GM23248 (cell line): ENCODE measurements at regions not wholly inside any gene's neighbourhood (a gene's known extent, or its start where the extent isn't known, plus 50 kb on each side); places are given as distances from the start of the nearest gene placed in this dataset.
A peak's percentile ranks its signal among the peaks of the same experiment; 100 is the strongest.

Experiments used
- DNase-seq: peaks from one replicate; pipeline ENCODE4 v3.0.0-alpha.2; 2015
- H2AFZ ChIP-seq: fragments of 200-600 bp; sonication (generic); 2 replicates; pipeline ENCODE4 v1.6.1; 2016; ENCODE audit warnings: antibody characterized with exemption
- H3F3A ChIP-seq: fragments of 200-600 bp; sonication (generic); 2 replicates; pipeline ENCODE4 v1.6.1; 2016; ENCODE audit warnings: mild to moderate bottlenecking, antibody characterized with exemption, mixed run types; ENCODE audit not compliant: insufficient read depth
- H3K27ac ChIP-seq: fragments of 200-600 bp; sonication (generic); 2 replicates; pipeline ENCODE4 v1.5.1; 2016; ENCODE audit warnings: mild to moderate bottlenecking
- H3K27me3 ChIP-seq: fragments of 200-600 bp; sonication (generic); replicated peaks from 2 replicates; pipeline ENCODE4 v1.6.1; 2016; ENCODE audit warnings: mild to moderate bottlenecking; ENCODE audit not compliant: insufficient read depth
- H3K36me3 ChIP-seq: fragments of 200-600 bp; sonication (generic); 2 replicates; pipeline ENCODE4 v1.6.1; 2016; ENCODE audit warnings: low read depth, mild to moderate bottlenecking
- H3K4me1 ChIP-seq: fragments of 200-600 bp; sonication (generic); 2 replicates; pipeline ENCODE4 v1.6.1; 2016; ENCODE audit warnings: mild to moderate bottlenecking; ENCODE audit not compliant: insufficient read depth
- H3K4me2 ChIP-seq: fragments of 200-600 bp; sonication (generic); one replicate; pipeline ENCODE4 v1.6.1; 2016; ENCODE audit warnings: mild to moderate bottlenecking; ENCODE audit not compliant: unreplicated experiment
- H3K4me3 ChIP-seq: fragments of 200-600 bp; sonication (generic); 2 replicates; pipeline ENCODE4 v1.5.1; 2016; ENCODE audit warnings: mild to moderate bottlenecking
- H3K79me2 ChIP-seq: fragments of 200-600 bp; sonication (generic); 2 replicates; pipeline ENCODE4 v1.6.1; 2016; ENCODE audit warnings: mild to moderate bottlenecking; ENCODE audit not compliant: insufficient read depth
- H3K9ac ChIP-seq: fragments of 200-600 bp; sonication (generic); 2 replicates; pipeline ENCODE4 v1.6.1; 2016; ENCODE audit warnings: mild to moderate bottlenecking
- H3K9me2 ChIP-seq: fragments of 200-600 bp; sonication (generic); 2 replicates; pipeline ENCODE4 v1.6.1; 2016; ENCODE audit warnings: mixed run types, mild to moderate bottlenecking, moderate library complexity; ENCODE audit not compliant: insufficient read depth
- H3K9me3 ChIP-seq: fragments of 200-600 bp; sonication (generic); one replicate; pipeline ENCODE4 v1.6.1; 2017; ENCODE audit warnings: low read depth
- H4K20me1 ChIP-seq: fragments of 200-600 bp; sonication (generic); 2 replicates; pipeline ENCODE4 v1.6.0; 2016; ENCODE audit not compliant: insufficient read depth
- EZH2 ChIP-seq: fragments of 200-600 bp; sonication (generic); IDR thresholded peaks from 2 replicates; pipeline ENCODE4 v1.6.1; 2018; ENCODE audit warnings: antibody characterized with exemption, mild to moderate bottlenecking; ENCODE audit not compliant: insufficient read depth, poor library complexity, severe bottlenecking
- EZH2phosphoT487 ChIP-seq: fragments of 200-600 bp; sonication (generic); IDR thresholded peaks from 2 replicates; pipeline ENCODE4 v1.6.1; 2018; ENCODE audit warnings: antibody characterized with exemption, moderate library complexity, mild to moderate bottlenecking, low read depth; ENCODE audit not compliant: insufficient read depth
- WGBS, 2 experiments: methylation state at CpG; one replicate each; pipeline ENCODE4 v1.1.6; 2015 to 2017; ENCODE audit warnings: low lambda C conversion rate in 2 of 2, low coverage in 1 of 2; ENCODE audit errors: missing lambda C conversion rate in 2 of 2; 5-methylcytosine and 5-hydroxymethylcytosine counted together
- in situ Hi-C: fragments of 300-500 bp; cut with MboI; formaldehyde crosslinking; loops from 2 replicates; pipeline ENCODE4 v1.15.0; 2020

GRCh38 chr9:118896324-118897000, 472.8 kb downstream of the BRINP1 start:
- Histone ChIP-seq H3K9me3 (no peaks in the 10 kb centered on the region), H3K4me3 (no peak overlapping the region), H3K79me2 (no peaks in the 10 kb centered on the region), H3K9me2 (no peaks in the 10 kb centered on the region), H3K9ac (no peak overlapping the region), H3K27me3 (0 out of 2 replicates have a peak, but pooled peaks cover 2% of the 10 kb centered on the region), H3K36me3 (no peaks in the 10 kb centered on the region), H2AFZ (no peak overlapping the region), H3K4me1 (no peaks in the 10 kb centered on the region), H3K27ac (no peak overlapping the region), H4K20me1 (no peaks in the 10 kb centered on the region), H3F3A (no peaks in the 10 kb centered on the region), H3K4me2 (no peak overlapping the region)
- in situ Hi-C loops: no loop called here
- peak; percentile 14 for DNase-seq
- no peak for TF ChIP-seq EZH2
- no peak for TF ChIP-seq EZH2phosphoT487
- WGBS, 2 experiments: 58 to 59% methylated on average over 4 of the region's 4 CpGs

- no peaks in the 10 kb centered on the region for H3K27me3 ChIP-seq
- H3F3A ChIP-seq: no peaks in the 10 kb centered on the region
- in situ Hi-C loops: no loop called here
- H4K20me1 ChIP-seq: no peaks in the 10 kb centered on the region
- no peak for DNase-seq
- no peaks in the 10 kb centered on the region for H3K9me3 ChIP-seq
- no peaks in the 10 kb centered on the region for H3K4me1 ChIP-seq
- no peaks in the 10 kb centered on the region for H3K36me3 ChIP-seq
- no peak overlapping the region for H3K27ac ChIP-seq
- no peak overlapping the region for H3K9ac ChIP-seq
- H3K79me2 ChIP-seq: no peaks in the 10 kb centered on the region
- H3K4me3 ChIP-seq: no peak overlapping the region
- no peaks in the 10 kb centered on the region for H3K9me2 ChIP-seq
- H3K4me2 ChIP-seq: no peak overlapping the region
- no peak overlapping the region for H2AFZ ChIP-seq
- no peak for TF ChIP-seq EZH2
These were observed 451.1 kb downstream of the BRINP1 start for GRCh38 chr9:118918180-118918579.

- no peak overlapping the region for H3K9ac ChIP-seq
- H3K9me3 ChIP-seq: no peaks in the 10 kb centered on the region
- H2AFZ ChIP-seq: no peak overlapping the region
- no peaks in the 10 kb centered on the region for H4K20me1 ChIP-seq
- DNase-seq: no peak
- H3K4me2 ChIP-seq: no peak overlapping the region
- no peak overlapping the region for H3K4me3 ChIP-seq
- no peaks in the 10 kb centered on the region for H3K79me2 ChIP-seq
- H3K9me2 ChIP-seq: no peaks in the 10 kb centered on the region
- WGBS, 2 experiments: 7 to 12% methylated on average over 2 of the region's 2 CpGs
- peaks cover 12% of the 10 kb centered on the region; the same call in 1 of the 2 replicates for H3K4me1 ChIP-seq
- H3K27ac ChIP-seq: no peak overlapping the region
- H3F3A ChIP-seq: peaks cover 7% of the 10 kb centered on the region
- TF ChIP-seq EZH2phosphoT487 (no peak), EZH2 (no peak)
- no peaks in the 10 kb centered on the region for H3K27me3 ChIP-seq
- H3K36me3 ChIP-seq: no peaks in the 10 kb centered on the region
- in situ Hi-C loops: no loop called here
These were observed 440.5 kb downstream of the BRINP1 start for GRCh38 chr9:118928722-118929121.

GRCh38 chr9:118929287-118929686, 439.9 kb downstream of the BRINP1 start:
- 0 to 1% methylated on average over 2 of the region's 2 CpGs for WGBS, 2 experiments
- H3K9ac ChIP-seq: no peak overlapping the region
- peak; percentile 92 for DNase-seq
- no peaks in the 10 kb centered on the region for H3K79me2 ChIP-seq
- TF ChIP-seq EZH2 (no peak), EZH2phosphoT487 (no peak)
- H3K36me3 ChIP-seq: no peaks in the 10 kb centered on the region
- no peaks in the 10 kb centered on the region for H3K9me2 ChIP-seq
- H3K4me2 ChIP-seq: no peak overlapping the region
- no peaks in the 10 kb centered on the region for H3K9me3 ChIP-seq
- no peak overlapping the region for H2AFZ ChIP-seq
- peaks cover 7% of the 10 kb centered on the region for H3F3A ChIP-seq
- in situ Hi-C loops: no loop called here
- no peaks in the 10 kb centered on the region for H3K27me3 ChIP-seq
- H4K20me1 ChIP-seq: no peaks in the 10 kb centered on the region
- H3K27ac ChIP-seq: no peak overlapping the region
- peaks cover 12% of the 10 kb centered on the region; the same call in 1 of the 2 replicates for H3K4me1 ChIP-seq
- H3K4me3 ChIP-seq: no peak overlapping the region

- Histone ChIP-seq H3K36me3 (no peaks in the 10 kb centered on the region), H3K4me2 (no peak overlapping the region), H2AFZ (no peak overlapping the region), H3K4me3 (no peak overlapping the region), H3K9ac (no peak overlapping the region), H3K27ac (no peak overlapping the region), H3K9me3 (no peaks in the 10 kb centered on the region), H3K9me2 (no peaks in the 10 kb centered on the region), H3F3A (peaks cover 7% of the 10 kb centered on the region), H3K27me3 (no peaks in the 10 kb centered on the region), H3K4me1 (peaks cover 12% of the 10 kb centered on the region; the same call in 1 of the 2 replicates), H3K79me2 (no peaks in the 10 kb centered on the region), H4K20me1 (no peaks in the 10 kb centered on the region)
- WGBS, 2 experiments: 37 to 48% methylated on average over 1 of the region's 1 CpG
- in situ Hi-C loops: no loop called here
- TF ChIP-seq EZH2: no peak
- TF ChIP-seq EZH2phosphoT487: no peak
- no peak for DNase-seq
These were observed 437.3 kb downstream of the BRINP1 start for GRCh38 chr9:118931941-118932340.
